Adrenal gland (tissue), 9 donors: ENCODE measurements at regions not wholly inside any gene's neighbourhood (a gene's known extent, or its start where the extent isn't known, plus 50 kb on each side); places are given as distances from the start of the nearest gene placed in this dataset.
A peak's percentile ranks its signal among the peaks of the same experiment; 100 is the strongest.

Experiments
- DNase-seq, 7 donors: peaks; one replicate each; pipeline ENCODE4 v3.0.0-alpha.2; 2019 to 2020
- H3K27ac ChIP-seq, 5 donors: fragments of 200-600 bp; sonication (generic) in 4 of 5; 1 replicate in 3 of 5; 2 replicates in 2 of 5; pipeline versions ENCODE4 v1.5.1 to v1.8.0; 2016 to 2020; ENCODE audit warnings: mild to moderate bottlenecking in 1 of 5
- H3K27me3 ChIP-seq: fragments of 200-600 bp; 2 replicates; pipeline ENCODE4 v1.8.0; 2021
- H3K36me3 ChIP-seq, 2 donors: fragments of 200-600 bp; replicated peaks in 1 of 2; 1 replicate in 1 of 2; 2 replicates in 1 of 2; pipeline versions ENCODE4 v1.5.1 to v1.8.0; 2018 to 2022
- H3K4me1 ChIP-seq, 2 donors: fragments of 200-600 bp; replicated peaks in 1 of 2; 1 replicate in 1 of 2; 2 replicates in 1 of 2; pipeline versions ENCODE4 v1.5.1 to v1.8.0; 2018 to 2021
- H3K4me3 ChIP-seq, 4 donors: fragments of 200-600 bp; sonication (generic) in 3 of 4; one replicate each; pipeline ENCODE4 v1.5.1; 2016 to 2018
- H3K9me3 ChIP-seq, 3 donors: fragments of 200-600 bp; sonication (generic) in 1 of 3; replicated peaks in 1 of 3; 1 replicate in 2 of 3; 2 replicates in 1 of 3; pipeline versions ENCODE4 v1.5.1 to v1.8.0; 2016 to 2021
- CTCF ChIP-seq, 6 experiments: fragments of 450-650 bp in 4 of 6; fragments of 200-600 bp in 2 of 6; sonication (generic) in 1 of 6; IDR thresholded peaks; 1 replicate in 5 of 6; 2 replicates in 1 of 6; pipeline versions ENCODE4 v1.5.1 to v1.8.0; 2016 to 2021; ENCODE audit warnings: antibody characterized with exemption in 6 of 6, mild to moderate bottlenecking in 2 of 6, moderate library complexity in 1 of 6
- POLR2A ChIP-seq, 2 donors: fragments of 450-650 bp; IDR thresholded peaks; one replicate each; pipeline ENCODE4 v1.6.1; 2017; ENCODE audit warnings: antibody characterized with exemption in 2 of 2, mild to moderate bottlenecking in 2 of 2, moderate library complexity in 1 of 2
- WGBS, 4 donors: extraction: QIAGEN DNeasy Blood & Tissue Kit in 2 of 4; methylation state at CpG; one replicate each; pipeline versions ENCODE4 v1.1.5 to v1.1.7; 2013 to 2017; 5-methylcytosine and 5-hydroxymethylcytosine counted together
- intact Hi-C, 2 donors: fragments of 100-400 bp; cut with DNase I; formaldehyde crosslinking; loops; one replicate each; pipeline versions ENCODE4 v1.14.1 to v1.15.0; 2022 to 2023
- donor health status: healthy with polysubstance abuse.
- donor health status: Bipolar disorder and iron deficiency.
- donor health status: DM: yes; HTN: yes; CAD: no.
- donor health status: DM: no; HTN: no; CAD: no.
- donor health status: DM: no; HTN: no; CAD: no.

DNA sequence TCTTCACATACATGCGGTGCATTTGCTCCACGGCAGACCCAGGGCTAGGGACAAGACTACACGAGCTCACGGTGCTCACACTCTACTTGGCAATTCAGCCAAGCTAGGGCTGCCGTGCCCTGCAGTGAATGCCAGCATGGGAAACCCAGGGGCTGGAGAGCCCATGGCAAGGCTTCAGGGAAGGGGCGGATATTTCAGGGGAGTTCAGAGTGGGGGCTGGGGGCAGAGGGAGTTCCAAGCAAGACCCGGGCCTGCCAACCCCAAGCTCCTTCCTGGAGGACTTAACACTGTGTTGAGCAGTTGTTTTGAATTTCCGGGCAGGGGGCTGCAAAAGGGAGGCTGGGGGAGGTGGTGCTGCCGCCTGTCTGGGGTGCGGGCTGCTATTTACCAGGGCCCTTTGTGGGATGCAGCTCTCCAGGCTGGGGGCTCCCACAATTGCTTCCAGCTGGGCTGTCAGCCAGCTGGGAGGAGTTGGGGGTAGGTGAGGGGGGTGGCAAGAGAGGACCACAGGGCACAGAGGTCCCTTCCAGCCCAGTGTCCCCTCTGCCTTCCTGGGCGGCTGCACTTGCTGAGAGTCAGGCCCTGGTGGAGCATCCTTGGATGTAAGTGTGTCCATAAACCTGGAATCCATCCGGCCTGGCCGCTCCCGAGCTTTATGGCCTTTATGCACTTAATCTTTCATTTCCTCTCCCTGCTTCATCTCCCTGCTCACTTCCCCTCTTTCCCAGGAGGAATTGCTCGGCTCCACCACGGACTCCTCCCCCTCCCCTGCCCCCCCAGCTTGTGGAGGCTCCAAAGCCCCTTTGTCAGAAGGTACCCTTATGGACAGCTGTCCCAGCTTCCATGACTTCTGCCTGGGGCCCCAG is 55.8 kb upstream of the SSBP3 start:
- 71 to 78% (median 76%) methylated on average over 15 to 16 of the region's 16 CpGs for WGBS, 4 donors
- peaks cover 9 to 21% of the 10 kb centered on the region in 2 donors for H3K4me1 ChIP-seq
- H3K27me3 ChIP-seq = no peaks in the 10 kb centered on the region
- no peak for TF ChIP-seq POLR2A (IDR thresholded peaks at IDR 0.05)
- no peak for TF ChIP-seq CTCF (IDR thresholded peaks at IDR 0.05)
- H3K27ac ChIP-seq = no peak overlapping the region
- DNase-seq = no peak
- intact Hi-C loops = no loop called here
- H3K9me3 ChIP-seq = no peaks in the 10 kb centered on the region
- no peaks in the 10 kb centered on the region for H3K36me3 ChIP-seq
- H3K4me3 ChIP-seq = no peak overlapping the region

GRCh38 chr1:54460861-54461387 is 54.7 kb upstream of the SSBP3 start:
- H3K4me3 ChIP-seq = no peak overlapping the region
- WGBS, 4 donors = 84 to 94% (median 90%) methylated on average over 8 of the region's 8 CpGs
- H3K27ac ChIP-seq = no peak overlapping the region
- no peaks in the 10 kb centered on the region for H3K9me3 ChIP-seq
- intact Hi-C loops = no loop called here
- peak in 1 of 7 donors; percentile 8 for DNase-seq
- H3K27me3 ChIP-seq = no peaks in the 10 kb centered on the region
- no peaks in the 10 kb centered on the region for H3K36me3 ChIP-seq
- H3K4me1 ChIP-seq = peaks cover 9 to 21% of the 10 kb centered on the region in 2 donors
- TF ChIP-seq POLR2A (IDR thresholded peaks at IDR 0.05) = no peak
- no peak for TF ChIP-seq CTCF (IDR thresholded peaks at IDR 0.05)

- Histone ChIP-seq H3K36me3 (no peaks in the 10 kb centered on the region), H3K9me3 (no peaks in the 10 kb centered on the region), H3K27ac (no peak overlapping the region), H3K4me1 (peaks cover 9 to 20% of the 10 kb centered on the region in 2 donors), H3K27me3 (no peaks in the 10 kb centered on the region), H3K4me3 (no peak overlapping the region)
- peak in 1 of 7 donors; percentile 2 for DNase-seq
- TF ChIP-seq CTCF (IDR thresholded peaks at IDR 0.05) = no peak
- TF ChIP-seq POLR2A (IDR thresholded peaks at IDR 0.05) = no peak
- whole genome bisulfite sequencing, 4 donors = 90 to 100% (median 92%) methylated on average over 1 to 2 of the region's 2 CpGs
- intact Hi-C loops = no loop called here
Measured at GRCh38 chr1:54460351-54460750, 54.2 kb upstream of the SSBP3 start.

GRCh38 chr1:54459726-54460191 is 53.6 kb upstream of the SSBP3 start:
- peak in 1 of 7 donors; percentile 4 for DNase-seq
- 31 to 48% (median 37%) methylated on average over 2 to 4 of the region's 4 CpGs; no CpG with 5 or more reads in 1 of the 4 donors for WGBS, 4 donors
- peaks cover 5 to 14% of the 10 kb centered on the region in 2 donors for H3K4me1 ChIP-seq
- intact Hi-C loops = no loop called here
- no peak overlapping the region for H3K27ac ChIP-seq
- H3K27me3 ChIP-seq = no peaks in the 10 kb centered on the region
- no peak overlapping the region for H3K4me3 ChIP-seq
- TF ChIP-seq CTCF (IDR thresholded peaks at IDR 0.05) (no peak), POLR2A (IDR thresholded peaks at IDR 0.05) (no peak)
- H3K36me3 ChIP-seq = no peaks in the 10 kb centered on the region
- H3K9me3 ChIP-seq = no peaks in the 10 kb centered on the region
